GM13976 (cell line): ENCODE measurements at regions not wholly inside any gene's neighbourhood (a gene's known extent, or its start where the extent isn't known, plus 50 kb on each side); places are given as distances from the start of the nearest gene placed in this dataset.

Experiments used
- DNase-seq: peaks from one replicate; pipeline ENCODE4 v3.0.0; 2012; ENCODE audit warnings: low spot score
- CTCF ChIP-seq: IDR thresholded peaks from 2 replicates; pipeline ENCODE4 v1.5.1; 2012; ENCODE audit warnings: borderline replicate concordance, mild to moderate bottlenecking; ENCODE audit not compliant: insufficient read depth; ENCODE audit errors: extremely low read depth, missing control alignments, control extremely low read depth
- in situ Hi-C: fragments of 300-500 bp; cut with MboI; formaldehyde crosslinking; loops from one replicate; pipeline ENCODE4 v1.12.0; 2022; ENCODE audit warnings: low sequenced_read_pairs, mixed read lengths, inconsistent platforms; ENCODE audit not compliant: unreplicated experiment

- TF ChIP-seq CTCF: no peak
- DNase-seq: no peak
- in situ Hi-C loops: no loop called here
These were observed 108.7 kb downstream of the EN1 start for GRCh38 chr2:118738524-118739308.

GRCh38 chr2:118738106-118738505, 109.3 kb downstream of the EN1 start:
- no peak for TF ChIP-seq CTCF
- in situ Hi-C loops: no loop called here
- DNase-seq: no peak

- TF ChIP-seq CTCF: no peak
- in situ Hi-C loops: no loop called here
- DNase-seq: no peak
These were observed 109.8 kb downstream of the EN1 start for GRCh38 chr2:118737684-118738083.

- in situ Hi-C loops: no loop called here
- no peak for TF ChIP-seq CTCF
- no peak for DNase-seq
These were observed 115.0 kb downstream of the EN1 start for GRCh38 chr2:118732432-118732831.

- TF ChIP-seq CTCF: no peak
- in situ Hi-C loops: no loop called here
These were observed 116.0 kb downstream of the EN1 start for GRCh38 chr2:118731413-118731812.

GRCh38 chr2:118730405-118730804, 117.0 kb downstream of the EN1 start:
- in situ Hi-C loops: no loop called here
- DNase-seq: no peak
- TF ChIP-seq CTCF: no peak

More at GRCh38 chr2:118731413-118731812, 116.0 kb downstream of the EN1 start:
- no peak for DNase-seq
